ENCODE measurements at regions not wholly inside any gene's neighbourhood (a gene's known extent, or its start where the extent isn't known, plus 50 kb on each side); places are given as distances from the start of the nearest gene placed in this dataset.

- TF ChIP-seq CTCF (IDR thresholded peaks at IDR 0.05), result no peak
- no peak for TF ChIP-seq POLR2AphosphoS5 (IDR thresholded peaks at IDR 0.05)
Measured at GRCh38 chr11:134765565-134765964, 353.5 kb upstream of the B3GAT1 start.

All from esophagus muscularis mucosa (tissue), 3 donors.